Mammary epithelial cell (primary cell): ENCODE measurements at regions not wholly inside any gene's neighbourhood (a gene's known extent, or its start where the extent isn't known, plus 50 kb on each side); places are given as distances from the start of the nearest gene placed in this dataset.

Experiments
- CTCF ChIP-seq, 2 donors: IDR thresholded peaks in 1 of 2; conservative IDR thresholded peaks in 1 of 2; 2 replicates each; pipeline ENCODE4 v1.5.1; 2011 to 2012; ENCODE audit warnings: inconsistent platforms in 2 of 2, low read length in 2 of 2, mild to moderate bottlenecking in 2 of 2, control low read depth in 1 of 2, low read depth in 1 of 2; ENCODE audit not compliant: insufficient read depth in 1 of 2; ENCODE audit errors: extremely low read depth in 1 of 2
- EZH2 ChIP-seq: IDR thresholded peaks from 2 replicates; pipeline ENCODE4 v1.6.1; 2012; ENCODE audit warnings: low read length, inconsistent platforms, borderline replicate concordance

GRCh38 chr12:110998165-110998564 is 77.8 kb upstream of the MYL2 start:
- no peak for TF ChIP-seq CTCF (conservative IDR thresholded peaks at IDR 0.05 in 1 of 2, IDR thresholded peaks at IDR 0.05 in 1 of 2; ENCODE audit: extremely low read depth in 1 of 2, insufficient read depth in 1 of 2, low read depth in 1 of 2, low read length in 2 of 2)
- TF ChIP-seq EZH2, result no peak
